ENCODE measurements at regions not wholly inside any gene's neighbourhood (a gene's known extent, or its start where the extent isn't known, plus 50 kb on each side); places are given as distances from the start of the nearest gene placed in this dataset.
A peak's percentile ranks its signal among the peaks of the same experiment; 100 is the strongest.

DNA sequence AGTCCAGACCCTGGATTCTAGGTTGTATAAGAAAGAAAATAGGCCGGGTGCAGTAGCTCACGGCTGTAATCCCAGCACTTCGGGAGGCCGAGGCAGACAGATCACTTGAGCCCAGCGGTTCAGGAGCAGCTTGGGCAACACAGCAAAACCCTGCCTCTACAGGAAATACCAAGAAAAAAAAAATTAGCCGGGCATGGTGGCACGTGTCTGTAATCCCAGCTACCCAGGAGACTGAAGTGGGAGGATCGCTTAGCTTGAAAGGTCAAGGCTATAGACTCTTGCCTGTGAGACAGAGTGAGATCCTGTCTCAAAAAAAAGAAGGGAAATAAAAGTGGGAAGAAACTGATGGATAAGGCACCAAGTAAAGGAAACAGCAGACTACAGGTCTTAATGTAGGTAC, 287.9 kb upstream of the KLF14 start:
- peak; percentile 5 for ATAC-seq (ENCODE audit: low FRiP score)

DNA sequence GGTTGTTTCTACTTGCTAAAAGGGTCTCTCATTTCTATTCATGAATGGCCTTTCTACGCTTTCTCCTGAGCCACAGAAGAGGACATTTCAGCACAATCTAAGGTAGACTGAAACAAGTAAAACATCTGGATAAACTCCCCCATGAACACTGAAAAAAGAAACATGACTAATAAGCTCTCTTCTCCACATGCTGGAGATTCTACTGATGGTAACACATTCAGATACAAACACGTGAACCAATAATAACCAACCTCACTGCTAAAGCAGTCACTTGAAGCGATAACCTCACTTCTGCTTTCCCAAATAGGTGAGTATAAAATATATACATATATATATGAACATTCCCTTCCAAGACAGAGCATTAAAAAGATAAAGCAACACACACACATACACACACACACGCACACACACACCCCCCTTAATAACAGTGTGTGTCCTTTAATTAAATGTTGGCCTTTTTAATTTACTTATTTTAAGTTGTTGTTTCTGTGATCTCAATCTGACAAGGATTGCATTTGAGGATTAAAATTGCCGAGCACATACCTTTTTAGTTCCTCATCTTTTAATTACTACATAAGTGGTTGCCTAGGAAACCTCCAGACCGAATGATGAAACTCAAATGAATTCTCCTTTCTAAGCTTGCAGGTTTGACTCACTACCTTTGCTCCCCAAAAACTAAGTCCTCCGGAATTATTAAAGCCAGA, 292.4 kb upstream of the KLF14 start:
- peak; percentile 49 for ATAC-seq (ENCODE audit: low FRiP score)
- no peak for DNase-seq (ENCODE audit: low spot score)
- TF ChIP-seq, protein P1, sequence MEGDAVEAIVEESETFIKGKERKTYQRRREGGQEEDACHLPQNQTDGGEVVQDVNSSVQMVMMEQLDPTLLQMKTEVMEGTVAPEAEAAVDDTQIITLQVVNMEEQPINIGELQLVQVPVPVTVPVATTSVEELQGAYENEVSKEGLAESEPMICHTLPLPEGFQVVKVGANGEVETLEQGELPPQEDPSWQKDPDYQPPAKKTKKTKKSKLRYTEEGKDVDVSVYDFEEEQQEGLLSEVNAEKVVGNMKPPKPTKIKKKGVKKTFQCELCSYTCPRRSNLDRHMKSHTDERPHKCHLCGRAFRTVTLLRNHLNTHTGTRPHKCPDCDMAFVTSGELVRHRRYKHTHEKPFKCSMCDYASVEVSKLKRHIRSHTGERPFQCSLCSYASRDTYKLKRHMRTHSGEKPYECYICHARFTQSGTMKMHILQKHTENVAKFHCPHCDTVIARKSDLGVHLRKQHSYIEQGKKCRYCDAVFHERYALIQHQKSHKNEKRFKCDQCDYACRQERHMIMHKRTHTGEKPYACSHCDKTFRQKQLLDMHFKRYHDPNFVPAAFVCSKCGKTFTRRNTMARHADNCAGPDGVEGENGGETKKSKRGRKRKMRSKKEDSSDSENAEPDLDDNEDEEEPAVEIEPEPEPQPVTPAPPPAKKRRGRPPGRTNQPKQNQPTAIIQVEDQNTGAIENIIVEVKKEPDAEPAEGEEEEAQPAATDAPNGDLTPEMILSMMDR (IDR thresholded peaks at IDR 0.05), result no peak

More for the DNA sequence above, 287.9 kb upstream of the KLF14 start:
- no peak for DNase-seq (ENCODE audit: low spot score)
- TF ChIP-seq, protein P1 (IDR thresholded peaks at IDR 0.05), result no peak

DNA sequence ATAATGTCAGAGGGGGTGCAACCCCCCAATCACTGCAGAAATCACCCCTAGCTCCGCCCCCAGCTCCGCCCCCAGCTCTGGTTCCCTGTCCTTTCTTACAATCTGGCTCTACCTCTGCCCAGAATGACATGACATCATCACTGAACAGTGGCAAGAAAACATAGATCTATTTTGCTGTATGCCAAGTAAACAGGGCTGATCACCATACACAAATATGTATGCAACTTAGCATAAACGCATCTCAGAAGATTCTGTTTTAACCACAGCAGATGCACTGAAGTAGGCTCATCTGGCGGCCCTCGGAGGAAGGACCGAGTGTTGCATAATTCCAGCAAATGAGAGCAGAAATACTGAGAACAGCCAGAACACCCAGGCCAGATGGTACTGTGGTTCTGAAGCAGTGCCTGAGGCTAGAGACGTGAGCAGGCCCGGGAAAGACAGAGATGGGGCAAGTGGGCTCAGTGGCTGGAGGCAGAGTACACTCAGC, 293.3 kb upstream of the KLF14 start:
- TF ChIP-seq, protein P1 (IDR thresholded peaks at IDR 0.05), result no peak
- ATAC-seq (ENCODE audit: low FRiP score) (peak; percentile 36), DNase-seq (ENCODE audit: low spot score) (no peak)

DNA sequence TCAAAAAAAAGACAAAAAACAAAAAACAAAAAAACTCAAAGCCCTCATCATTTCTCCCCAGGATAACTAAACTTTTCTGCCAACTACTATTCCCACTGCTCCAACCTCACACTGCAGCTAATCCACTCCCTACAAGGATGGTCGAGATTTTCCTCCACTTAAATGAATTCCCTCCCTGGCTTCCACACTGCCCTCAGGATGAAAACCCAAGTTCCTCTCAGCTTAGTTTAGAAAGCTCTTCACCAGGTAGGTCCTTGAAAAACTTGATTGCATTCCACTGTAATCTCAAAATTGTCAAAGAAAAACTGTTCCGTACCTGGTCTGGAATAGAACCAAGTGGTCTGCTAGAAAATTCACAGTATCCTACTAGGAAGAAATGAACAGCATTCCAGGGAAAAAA, 294.3 kb upstream of the KLF14 start:
- ATAC-seq (ENCODE audit: low FRiP score), result no peak
- no peak for DNase-seq (ENCODE audit: low spot score)
- TF ChIP-seq, protein P1 (IDR thresholded peaks at IDR 0.05), result no peak

DNA sequence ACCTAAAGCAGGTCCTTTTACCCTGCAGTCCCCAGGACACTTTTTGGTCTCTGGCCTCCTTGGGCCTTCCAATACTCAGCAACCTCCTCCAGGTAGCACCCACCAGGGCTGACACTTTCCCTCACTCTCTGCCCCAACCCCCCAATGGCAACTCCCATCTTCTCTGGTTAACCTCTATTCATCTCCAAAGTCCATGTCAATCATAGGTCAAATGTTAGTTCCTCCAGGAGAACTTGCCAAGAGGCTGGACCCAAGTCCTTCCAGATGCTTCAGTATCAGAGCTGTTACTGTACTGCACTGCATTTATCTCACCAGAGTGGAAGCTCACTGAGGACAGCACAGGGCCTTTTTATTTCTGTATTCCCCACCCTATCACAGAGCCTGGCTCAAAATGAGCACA, 295.0 kb upstream of the KLF14 start:
- DNase-seq (ENCODE audit: low spot score), result no peak
- TF ChIP-seq, protein P1 (IDR thresholded peaks at IDR 0.05), result no peak

DNA sequence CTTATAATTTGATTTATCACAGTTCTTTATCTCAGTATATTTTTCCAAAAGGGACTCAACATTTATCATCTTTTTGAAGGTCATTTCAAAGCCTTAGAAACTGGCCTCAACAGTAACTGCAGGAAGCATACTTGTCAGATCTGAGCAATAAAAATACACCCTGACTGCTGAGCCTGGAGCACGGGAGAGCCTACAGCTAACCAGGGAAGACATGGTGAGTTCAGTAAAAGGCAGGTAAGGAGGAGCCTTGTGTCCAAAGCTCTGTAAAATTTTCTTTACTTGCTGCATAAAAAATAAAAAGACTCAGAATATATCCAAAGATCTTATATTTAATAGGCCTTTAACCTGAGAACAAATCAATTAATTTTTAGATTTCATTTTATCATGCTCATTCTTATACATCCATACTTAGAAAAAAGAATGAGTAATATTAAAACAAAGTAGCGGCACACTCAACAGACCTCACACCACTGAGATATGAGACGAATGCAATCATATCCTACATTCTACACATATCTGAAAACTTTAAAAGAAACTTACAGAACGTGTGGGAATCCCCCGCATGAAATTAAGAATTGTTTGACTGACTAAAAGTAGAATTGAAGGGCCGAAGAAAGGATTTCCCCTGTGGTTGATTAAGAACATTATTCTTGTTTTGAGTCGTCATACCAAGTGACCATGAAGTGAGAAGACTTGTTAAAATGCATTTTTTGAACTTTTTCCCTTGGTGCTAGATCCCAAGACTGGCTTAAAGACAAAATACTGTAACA, 296.4 kb upstream of the MKLN1 start:
- ATAC-seq (ENCODE audit: low FRiP score), result no peak

More for the DNA sequence above, 295.0 kb upstream of the KLF14 start:
- no peak for ATAC-seq (ENCODE audit: low FRiP score)

More for the DNA sequence above, 296.4 kb upstream of the MKLN1 start:
- TF ChIP-seq, protein P1 (IDR thresholded peaks at IDR 0.05), result no peak
- DNase-seq (ENCODE audit: low spot score), result no peak

All from omental fat pad (tissue), 3 donors.